IMR-90 (cell line): ENCODE measurements at regions not wholly inside any gene's neighbourhood (a gene's known extent, or its start where the extent isn't known, plus 50 kb on each side); places are given as distances from the start of the nearest gene placed in this dataset.

Experiments
- CEBPB ChIP-seq: IDR thresholded peaks from 2 replicates; pipeline ENCODE4 v1.6.1; 2012; ENCODE audit warnings: low read depth, low read length, improper control_type of control experiment
- CTCF ChIP-seq: conservative IDR thresholded peaks from 2 replicates; pipeline ENCODE4 v1.5.1; 2012; ENCODE audit warnings: mild to moderate bottlenecking, low read depth, low read length, improper control_type of control experiment
- FOS ChIP-seq: fragments of 150-350 bp; IDR thresholded peaks from 2 replicates; pipeline ENCODE4 v1.6.1; 2016; ENCODE audit warnings: low read depth, low read length
- MXI1 ChIP-seq: IDR thresholded peaks from 2 replicates; pipeline ENCODE4 v1.6.1; 2012; ENCODE audit warnings: low read depth, mild to moderate bottlenecking, low read length, moderate library complexity, borderline replicate concordance
- POLR2A ChIP-seq: IDR thresholded peaks from 2 replicates; pipeline ENCODE4 v1.6.1; 2012; ENCODE audit warnings: mild to moderate bottlenecking, low read depth, low read length
- RAD21 ChIP-seq: IDR thresholded peaks from 2 replicates; pipeline ENCODE4 v1.6.1; 2012; ENCODE audit warnings: low read length, improper control_type of control experiment
- RFX5 ChIP-seq: IDR thresholded peaks from 2 replicates; pipeline ENCODE4 v1.8.0; 2012; ENCODE audit warnings: low read depth, mild to moderate bottlenecking, low read length, moderate library complexity
- TF ChIP-seq, protein P1 (sequence below): fragments of 150-350 bp; IDR thresholded peaks from 2 replicates; pipeline ENCODE4 v1.6.1; 2017; ENCODE audit warnings: mild to moderate bottlenecking, antibody characterized with exemption, low read length, low read depth

GRCh38 chr2:58429014-58429875 is 188.1 kb upstream of the FANCL start:
- TF ChIP-seq, protein P1, sequence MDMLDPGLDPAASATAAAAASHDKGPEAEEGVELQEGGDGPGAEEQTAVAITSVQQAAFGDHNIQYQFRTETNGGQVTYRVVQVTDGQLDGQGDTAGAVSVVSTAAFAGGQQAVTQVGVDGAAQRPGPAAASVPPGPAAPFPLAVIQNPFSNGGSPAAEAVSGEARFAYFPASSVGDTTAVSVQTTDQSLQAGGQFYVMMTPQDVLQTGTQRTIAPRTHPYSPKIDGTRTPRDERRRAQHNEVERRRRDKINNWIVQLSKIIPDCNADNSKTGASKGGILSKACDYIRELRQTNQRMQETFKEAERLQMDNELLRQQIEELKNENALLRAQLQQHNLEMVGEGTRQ: no peak
- TF ChIP-seq RFX5 (no peak), CTCF (no peak), CEBPB (no peak), FOS (no peak), RAD21 (no peak), POLR2A (no peak), MXI1 (no peak)
